H9 (cell line): ENCODE measurements at regions not wholly inside any gene's neighbourhood (a gene's known extent, or its start where the extent isn't known, plus 50 kb on each side); places are given as distances from the start of the nearest gene placed in this dataset.

ENCODE experiments used
- DNase-seq: peaks from one replicate; pipeline ENCODE4 v3.0.0-alpha.2; 2017
- H2AFZ ChIP-seq: one replicate; pipeline ENCODE4 v1.6.1; 2013; ENCODE audit warnings: mild to moderate bottlenecking, low read length, control low read depth, moderate library complexity
- H2AK5ac ChIP-seq: 2 replicates; pipeline ENCODE4 v1.6.1; 2013; ENCODE audit warnings: low read length, control low read depth, mixed read lengths; ENCODE audit not compliant: insufficient read length
- H2BK120ac ChIP-seq: one replicate; pipeline ENCODE4 v1.6.1; 2013; ENCODE audit warnings: low read depth, mild to moderate bottlenecking, low read length, control low read depth, inconsistent platforms; ENCODE audit not compliant: poor library complexity, severe bottlenecking
- H2BK12ac ChIP-seq: 2 replicates; pipeline ENCODE4 v1.6.1; 2013; ENCODE audit warnings: low read length, control low read depth, mixed read lengths, low read depth; ENCODE audit not compliant: insufficient read length
- H2BK15ac ChIP-seq: 2 replicates; pipeline ENCODE4 v1.6.1; 2013; ENCODE audit warnings: low read depth, low read length, control low read depth
- H2BK20ac ChIP-seq: one replicate; pipeline ENCODE4 v1.6.1; 2013; ENCODE audit warnings: low read depth, mild to moderate bottlenecking, low read length, control low read depth, inconsistent platforms; ENCODE audit not compliant: poor library complexity, severe bottlenecking
- H2BK5ac ChIP-seq: 2 replicates; pipeline ENCODE4 v1.6.1; 2013; ENCODE audit warnings: low read length, control low read depth, mixed read lengths; ENCODE audit not compliant: insufficient read length
- H3K14ac ChIP-seq: 2 replicates; pipeline ENCODE4 v1.6.1; 2013; ENCODE audit warnings: low read length, control low read depth; ENCODE audit not compliant: insufficient read depth
- H3K18ac ChIP-seq: 2 replicates; pipeline ENCODE4 v1.6.1; 2013; ENCODE audit warnings: low read depth, mild to moderate bottlenecking, mixed read lengths, low read length, control low read depth; ENCODE audit not compliant: insufficient read length
- H3K23ac ChIP-seq: 2 replicates; pipeline ENCODE4 v1.6.1; 2013; ENCODE audit warnings: low read length, control low read depth, mixed read lengths, low read depth; ENCODE audit not compliant: insufficient read length
- H3K23me2 ChIP-seq: 2 replicates; pipeline ENCODE4 v1.6.1; 2013; ENCODE audit warnings: low read depth, mild to moderate bottlenecking, mixed read lengths, low read length, control low read depth; ENCODE audit not compliant: insufficient read length, poor library complexity, severe bottlenecking
- H3K27ac ChIP-seq: 2 replicates; pipeline ENCODE4 v1.5.1; 2013; ENCODE audit warnings: low read length, control low read depth, mixed read lengths, low read depth; ENCODE audit not compliant: insufficient read length
- H3K27me3 ChIP-seq: 2 replicates; pipeline ENCODE4 v1.6.1; 2013; ENCODE audit warnings: low read length, control low read depth, inconsistent platforms; ENCODE audit not compliant: insufficient read depth
- H3K4ac ChIP-seq: 2 replicates; pipeline ENCODE4 v1.6.1; 2013; ENCODE audit warnings: low read depth, mild to moderate bottlenecking, control low read depth, inconsistent platforms, low read length, moderate library complexity
- H3K4me1 ChIP-seq: 2 replicates; pipeline ENCODE4 v1.6.1; 2013; ENCODE audit warnings: low read length, control low read depth, inconsistent platforms; ENCODE audit not compliant: insufficient read depth
- H3K4me2 ChIP-seq: 2 replicates; pipeline ENCODE4 v1.6.1; 2013; ENCODE audit warnings: low read length, control low read depth, mixed read lengths; ENCODE audit not compliant: insufficient read length, insufficient read depth
- H3K56ac ChIP-seq: 2 replicates; pipeline ENCODE4 v1.6.1; 2013; ENCODE audit warnings: low read depth, mild to moderate bottlenecking, mixed read lengths, low read length, control low read depth; ENCODE audit not compliant: insufficient read length
- H3K79me1 ChIP-seq: 2 replicates; pipeline ENCODE4 v1.6.1; 2013; ENCODE audit warnings: low read depth, mild to moderate bottlenecking, moderate library complexity, low read length, control low read depth, inconsistent platforms; ENCODE audit not compliant: insufficient read depth, poor library complexity, severe bottlenecking
- H3K79me2 ChIP-seq: 2 replicates; pipeline ENCODE4 v1.6.1; 2013; ENCODE audit warnings: low read length, control low read depth, inconsistent platforms; ENCODE audit not compliant: insufficient read depth
- H3K9ac ChIP-seq: 2 replicates; pipeline ENCODE4 v1.6.1; 2013; ENCODE audit warnings: low read length, control low read depth, mixed read lengths; ENCODE audit not compliant: insufficient read length; ENCODE audit errors: extremely low read depth
- H3K9me3 ChIP-seq: one replicate; pipeline ENCODE4 v1.6.1; 2013; ENCODE audit warnings: low read depth, low read length, inconsistent platforms; ENCODE audit not compliant: control insufficient read depth
- H3T11ph ChIP-seq: one replicate; pipeline ENCODE4 v1.6.1; 2013; ENCODE audit warnings: mild to moderate bottlenecking, low read length, control low read depth, inconsistent platforms
- H4K20me1 ChIP-seq: one replicate; pipeline ENCODE4 v1.6.1; 2013; ENCODE audit not compliant: control insufficient read depth, insufficient read length, insufficient read depth
- H4K5ac ChIP-seq: 2 replicates; pipeline ENCODE4 v1.6.1; 2013; ENCODE audit warnings: low read depth, mild to moderate bottlenecking, mixed read lengths, low read length, control low read depth; ENCODE audit not compliant: insufficient read length
- H4K8ac ChIP-seq: replicated peaks from 2 replicates; pipeline ENCODE4 v1.6.1; 2013; ENCODE audit warnings: low read length, control low read depth, mixed read lengths, low read depth; ENCODE audit not compliant: insufficient read length
- H4K91ac ChIP-seq: 2 replicates; pipeline ENCODE4 v1.6.1; 2013; ENCODE audit warnings: low read depth, mild to moderate bottlenecking, moderate library complexity, mixed read lengths, low read length, control low read depth; ENCODE audit not compliant: insufficient read length
- H3K27ac Mint-ChIP-seq, 3 experiments: 2 replicates in 2 of 3; 3 replicates in 1 of 3; pipeline ENCODE4 v1.8.0; 2020 to 2021; ENCODE audit warnings: mixed read lengths in 3 of 3, mild to moderate bottlenecking in 1 of 3, moderate library complexity in 1 of 3
- H3K27me3 Mint-ChIP-seq: 2 replicates; pipeline ENCODE4 v1.8.0; 2021; ENCODE audit warnings: low read depth, mild to moderate bottlenecking, moderate library complexity, mixed read lengths
- H3K36me3 Mint-ChIP-seq, 3 experiments: 2 replicates in 2 of 3; 3 replicates in 1 of 3; pipeline ENCODE4 v1.8.0; 2020 to 2021; ENCODE audit warnings: low read depth in 3 of 3, mixed read lengths in 3 of 3; ENCODE audit not compliant: insufficient read depth in 1 of 3
- H3K4me1 Mint-ChIP-seq, 2 experiments: 2 replicates each; pipeline ENCODE4 v1.8.0; 2020; ENCODE audit warnings: mixed read lengths in 2 of 2
- H3K4me3 Mint-ChIP-seq, 2 experiments: 2 replicates in 1 of 2; 3 replicates in 1 of 2; pipeline ENCODE4 v1.8.0; 2020 to 2021; ENCODE audit warnings: mild to moderate bottlenecking in 2 of 2, mixed read lengths in 2 of 2, moderate library complexity in 1 of 2
- H3K9me3 Mint-ChIP-seq, 2 experiments: 2 replicates in 1 of 2; 3 replicates in 1 of 2; pipeline ENCODE4 v1.8.0; 2020; ENCODE audit warnings: mild to moderate bottlenecking in 2 of 2, mixed read lengths in 2 of 2, moderate library complexity in 1 of 2
- CTCF ChIP-seq: fragments of 200-600 bp; sonication (generic); conservative IDR thresholded peaks from 3 replicates; pipeline ENCODE4 v1.8.0; 2021; ENCODE audit warnings: antibody characterized with exemption, mild to moderate bottlenecking
- WGBS: extraction: QIAGEN DNeasy Blood & Tissue Kit; methylation state at CpG from one replicate; pipeline ENCODE4 v1.1.7; 2013; ENCODE audit warnings: missing lambda C conversion rate, low lambda C conversion rate, mixed read lengths; ENCODE audit not compliant: insufficient read length; ENCODE audit errors: extremely low coverage; 5-methylcytosine and 5-hydroxymethylcytosine counted together

- DNase-seq, result no peak
- no peak overlapping the region for H3K4me3 Mint-ChIP-seq
- Histone ChIP-seq H2BK120ac (no peak overlapping the region), H3K9ac (no peak overlapping the region), H2AK5ac (no peak overlapping the region), H4K20me1 (no peaks in the 10 kb centered on the region), H3K23ac (no peak overlapping the region), H4K8ac (no peak overlapping the region), H3K27me3 (no peaks in the 10 kb centered on the region), H3T11ph (no peak overlapping the region), H2BK20ac (no peak overlapping the region), H3K18ac (no peak overlapping the region), H3K27ac (no peak overlapping the region), H3K79me2 (no peaks in the 10 kb centered on the region), H2BK15ac (no peak overlapping the region; the same call in 1 of the 2 replicates), H2BK5ac (no peak overlapping the region), H3K79me1 (no peaks in the 10 kb centered on the region), H2AFZ (no peak overlapping the region), H2BK12ac (no peak overlapping the region), H4K91ac (no peak overlapping the region), H4K5ac (no peak overlapping the region), H3K4ac (no peak overlapping the region), H3K4me1 (no peaks in the 10 kb centered on the region), H3K14ac (no peak overlapping the region), H3K4me2 (no peak overlapping the region), H3K23me2 (no peaks in the 10 kb centered on the region), H3K56ac (no peak overlapping the region), H3K9me3 (no peaks in the 10 kb centered on the region)
- WGBS, result no CpG with 5 or more reads among the region's 24 CpGs
- no peaks in the 10 kb centered on the region for H3K4me1 Mint-ChIP-seq
- H3K9me3 Mint-ChIP-seq, result peaks cover 2 to 4% of the 10 kb centered on the region in 2 experiments; a peak in 2 of 5 replicates
- H3K27ac Mint-ChIP-seq, result no peak overlapping the region; a peak in 1 of 7 replicates
- H3K27me3 Mint-ChIP-seq, result no peaks in the 10 kb centered on the region; the same call in 1 of the 2 replicates
- no peak for TF ChIP-seq CTCF
- H3K36me3 Mint-ChIP-seq, result no peaks in the 10 kb centered on the region; a peak in 1 of 7 replicates
Observed at GRCh38 chr11:39651857-39652461, 1807.5 kb downstream of the LRRC4C start.
